GM23338 (cell line): ENCODE measurements at regions not wholly inside any gene's neighbourhood (a gene's known extent, or its start where the extent isn't known, plus 50 kb on each side); places are given as distances from the start of the nearest gene placed in this dataset.

Source experiments
- CREB1 ChIP-seq: fragments of 250-450 bp; sonication (Bioruptor Pico); IDR thresholded peaks from 2 replicates; pipeline ENCODE4 v1.5.0; 2020; ENCODE audit warnings: low read depth, mild to moderate bottlenecking, moderate library complexity
- CTCF ChIP-seq, 2 experiments: fragments of 200-600 bp in 1 of 2; sonication (generic) in 1 of 2; conservative IDR thresholded peaks; 2 replicates each; pipeline versions ENCODE4 v1.5.1 to v1.6.1; 2016 to 2017; ENCODE audit warnings: antibody characterized with exemption in 2 of 2, low read depth in 2 of 2, mild to moderate bottlenecking in 2 of 2, moderate library complexity in 1 of 2
- EZH2 ChIP-seq: fragments of 200-600 bp; sonication (generic); IDR thresholded peaks from one replicate; pipeline ENCODE4 v1.8.0; 2017; ENCODE audit warnings: antibody characterized with exemption, mild to moderate bottlenecking, low read depth; ENCODE audit not compliant: unreplicated experiment
- JUNB ChIP-seq: IDR thresholded peaks from one replicate; pipeline ENCODE4 v1.6.1; 2016; ENCODE audit warnings: antibody characterized with exemption; ENCODE audit not compliant: unreplicated experiment
- NANOG ChIP-seq: IDR thresholded peaks from 2 replicates; pipeline ENCODE4 v1.6.1; 2016; ENCODE audit warnings: antibody characterized with exemption, borderline replicate concordance
- POLR2AphosphoS5 ChIP-seq: IDR thresholded peaks from 2 replicates; pipeline ENCODE4 v1.6.1; 2016; ENCODE audit warnings: antibody characterized with exemption, low read depth
- REST ChIP-seq: IDR thresholded peaks from one replicate; pipeline ENCODE4 v1.6.1; 2018; ENCODE audit warnings: antibody characterized with exemption; ENCODE audit not compliant: unreplicated experiment
- ZNF462 ChIP-seq: fragments of 250-450 bp; sonication (Bioruptor Pico); IDR thresholded peaks from 2 replicates; pipeline ENCODE4 v1.5.0; 2020; ENCODE audit warnings: mild to moderate bottlenecking, moderate library complexity

- TF ChIP-seq CTCF (conservative IDR thresholded peaks at IDR 0.05; ENCODE audit: low read depth in 2 of 2) (no peak), EZH2 (no peak), REST (no peak), CREB1 (CRISPR knock-in tag) (no peak), POLR2AphosphoS5 (no peak), JUNB (no peak), NANOG (no peak), ZNF462 (CRISPR knock-in tag) (no peak)
Observed at GRCh38 chr2:16350211-16350610, 315.4 kb downstream of the CYRIA start.
